Left ventricle myocardium superior (tissue), 1 donor: ENCODE measurements at regions not wholly inside any gene's neighbourhood (a gene's known extent, or its start where the extent isn't known, plus 50 kb on each side); places are given as distances from the start of the nearest gene placed in this dataset.
"Not testable (repeated sequence)": the region's sequence is repeated elsewhere in the genome, so short reads cannot be mapped to it uniquely, and the experiment has no call there.

Experiments used
- ATAC-seq: fragments of 200-7000 bp; cut with Tn5 transposase; one replicate; pipeline ENCODE4 v1.9.1; 2020; ENCODE audit warnings: mild to moderate bottlenecking, moderate library complexity
- DNase-seq: peaks from one replicate; pipeline ENCODE4 v3.0.0-alpha.2; 2020
- intact Hi-C: fragments of 100-400 bp; cut with micrococcal nuclease; formaldehyde crosslinking; loops from one replicate; pipeline ENCODE4 v1.11.0; 2022
- donor health status: DM: no; HTN: yes; CAD: no; lungs with severe emphysema.

DNA sequence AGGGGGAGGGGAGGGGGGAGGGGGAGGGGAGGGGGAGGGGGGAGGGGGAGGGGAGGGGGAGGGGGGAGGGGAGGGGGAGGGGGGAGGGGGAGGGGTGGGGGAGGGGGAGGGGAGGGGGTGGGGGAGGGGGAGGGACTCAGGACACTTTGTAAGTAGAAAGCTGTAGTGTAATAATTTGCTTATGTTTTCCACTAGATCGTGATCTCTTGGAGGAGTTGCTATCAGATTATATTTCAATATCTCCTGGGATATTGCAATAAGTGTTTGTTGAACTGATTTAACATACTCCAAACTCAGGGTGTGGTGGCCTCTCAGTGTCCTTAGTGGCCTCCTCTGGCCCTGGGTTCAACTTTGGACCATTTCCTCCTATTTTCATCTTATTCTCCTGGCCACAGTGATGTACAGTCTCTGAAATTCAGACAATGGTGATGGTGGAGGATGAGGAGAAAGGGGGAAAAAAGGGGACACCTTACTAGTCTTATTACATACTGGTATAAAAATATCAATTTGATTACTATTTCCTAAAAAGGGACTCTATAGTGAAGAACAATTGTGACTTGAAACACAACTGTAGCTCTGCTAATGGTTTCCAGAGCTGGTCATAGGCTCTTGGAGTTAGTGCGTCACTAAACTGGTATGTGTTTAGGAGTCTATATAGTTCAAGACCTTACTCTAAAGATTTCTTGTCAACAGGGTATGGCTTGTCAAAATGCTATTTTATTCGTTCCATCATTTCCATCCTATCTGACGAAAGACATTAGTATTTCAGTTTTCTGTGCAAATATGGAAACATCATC is 89.6 kb downstream of the DDX1 start:
- ATAC-seq (no peak), DNase-seq (no peak)
- intact Hi-C loops: no loop called here

DNA sequence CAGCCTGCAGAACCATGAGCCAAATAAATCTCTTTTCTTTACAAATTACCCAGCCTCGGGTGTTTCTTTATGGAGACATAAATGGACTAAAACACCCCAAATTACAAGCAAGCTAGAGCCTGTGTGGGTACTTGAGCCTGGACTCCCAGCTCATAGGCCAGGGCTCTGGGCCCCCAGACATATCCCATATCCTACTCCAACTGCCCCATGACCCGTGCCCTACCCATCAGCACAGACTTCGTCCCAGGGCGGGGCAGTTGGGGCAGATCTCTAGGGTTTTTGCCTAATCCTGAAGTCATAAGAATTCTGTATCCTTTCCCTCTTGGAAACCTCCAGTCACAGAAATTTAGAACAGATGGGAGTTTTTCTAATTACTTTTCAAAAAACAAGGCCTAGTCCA is 90.7 kb downstream of the DDX1 start:
- ATAC-seq: no peak
- intact Hi-C loops: no loop called here
- no peak for DNase-seq

DNA sequence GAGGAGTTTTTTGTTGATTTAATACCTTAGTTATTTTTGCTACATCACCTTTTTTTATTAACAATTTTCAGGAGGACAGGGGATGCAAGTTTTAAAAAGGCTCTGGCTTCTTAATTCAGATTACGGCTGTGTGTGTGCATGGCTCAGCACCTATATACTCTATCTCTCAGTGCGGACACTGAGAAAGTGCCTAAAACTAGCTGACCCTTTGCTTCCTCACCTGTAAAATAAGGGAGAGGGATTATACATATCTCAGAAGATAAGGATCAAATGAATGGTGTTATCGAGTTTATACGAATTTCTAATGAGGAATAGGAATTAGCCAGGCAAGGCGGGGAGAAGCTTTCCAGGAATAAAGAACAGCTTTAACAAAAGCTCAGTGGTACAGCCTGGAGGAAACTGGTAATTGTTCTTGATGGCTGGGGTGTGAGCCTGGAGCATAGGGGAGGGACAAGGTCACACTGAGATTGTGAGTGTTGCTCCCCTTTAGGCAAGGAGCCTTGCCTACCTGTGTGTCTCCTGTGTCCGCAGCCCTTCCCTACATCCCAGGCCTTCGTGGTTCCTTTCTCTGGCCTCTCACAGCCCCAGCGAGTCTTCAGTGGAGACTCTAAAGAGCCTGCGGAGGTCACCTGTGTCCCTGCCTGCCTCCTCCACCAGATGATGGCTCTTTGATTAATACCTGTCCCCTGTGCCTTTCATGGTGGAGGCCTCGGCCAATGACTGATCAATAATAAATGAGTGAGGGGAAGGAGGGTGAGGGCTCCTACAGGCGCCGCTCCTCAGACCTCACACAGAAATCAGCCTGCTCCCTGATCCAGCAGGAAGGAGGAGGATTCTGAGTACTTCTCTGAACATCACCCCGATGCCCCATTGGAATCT is 92.7 kb downstream of the DDX1 start:
- no peak for ATAC-seq
- no peak for DNase-seq
- intact Hi-C loops: no loop called here

DNA sequence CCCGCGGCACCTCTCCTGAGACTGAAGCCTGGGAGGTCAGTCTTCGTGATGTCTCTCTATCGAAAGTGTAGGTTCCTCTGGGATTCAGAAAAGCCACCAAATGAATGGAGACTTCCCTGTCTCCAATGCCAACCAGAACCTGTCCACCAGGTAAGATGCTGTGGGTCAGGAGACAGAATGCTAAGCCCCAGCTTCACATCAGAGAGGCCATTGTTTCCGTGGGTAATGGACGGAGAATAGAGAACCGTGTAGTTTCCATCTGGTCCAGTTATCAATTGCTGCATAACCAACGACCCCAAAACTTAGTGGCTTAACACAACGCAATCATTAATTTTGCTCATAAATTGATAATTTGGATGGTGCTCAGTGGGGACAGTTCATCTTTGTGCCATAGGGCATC is 93.5 kb downstream of the DDX1 start:
- intact Hi-C loops: no loop called here
- DNase-seq: no peak
- ATAC-seq: no peak

DNA sequence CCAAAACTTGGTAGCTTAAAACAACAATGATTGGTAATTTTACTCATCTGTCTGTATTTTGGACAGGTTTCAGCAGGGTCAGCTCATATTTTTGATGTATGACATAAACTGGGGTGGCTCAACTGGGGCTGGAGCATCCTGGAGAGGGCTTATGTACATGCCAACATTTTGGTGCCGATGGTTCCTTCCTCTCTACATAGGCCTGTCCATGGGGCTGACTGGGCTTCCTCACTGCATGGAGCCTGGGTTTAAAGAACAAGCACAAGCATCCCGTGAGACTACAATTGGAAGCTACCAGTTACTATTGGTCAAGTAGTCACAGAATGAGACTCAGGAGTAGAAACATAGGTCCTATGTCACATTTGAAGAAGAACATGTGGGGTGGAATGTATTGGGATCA is 95.0 kb downstream of the DDX1 start:
- intact Hi-C loops: no loop called here
- DNase-seq: no peak
- ATAC-seq: no peak

DNA sequence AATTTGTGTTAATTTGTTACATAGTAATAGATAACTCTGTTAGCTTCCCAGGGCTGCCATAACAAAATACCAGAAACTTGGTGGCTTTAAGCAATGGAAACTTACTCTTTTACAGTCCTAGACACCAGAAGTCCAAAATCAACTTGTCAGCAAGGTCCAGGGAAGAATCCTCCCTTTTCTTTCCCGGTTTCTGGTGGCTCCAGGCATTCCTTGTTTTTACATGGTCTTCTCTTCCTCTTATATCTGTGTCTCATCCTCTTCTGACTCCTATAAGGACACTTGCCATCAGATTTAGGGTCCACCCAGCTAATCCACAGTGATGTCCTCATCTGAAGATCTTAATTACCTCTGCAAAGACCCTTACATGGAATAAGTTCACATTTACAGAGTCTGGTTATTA is 95.6 kb downstream of the DDX1 start:
- intact Hi-C loops: no loop called here
- ATAC-seq: no peak
- DNase-seq: no peak

DNA sequence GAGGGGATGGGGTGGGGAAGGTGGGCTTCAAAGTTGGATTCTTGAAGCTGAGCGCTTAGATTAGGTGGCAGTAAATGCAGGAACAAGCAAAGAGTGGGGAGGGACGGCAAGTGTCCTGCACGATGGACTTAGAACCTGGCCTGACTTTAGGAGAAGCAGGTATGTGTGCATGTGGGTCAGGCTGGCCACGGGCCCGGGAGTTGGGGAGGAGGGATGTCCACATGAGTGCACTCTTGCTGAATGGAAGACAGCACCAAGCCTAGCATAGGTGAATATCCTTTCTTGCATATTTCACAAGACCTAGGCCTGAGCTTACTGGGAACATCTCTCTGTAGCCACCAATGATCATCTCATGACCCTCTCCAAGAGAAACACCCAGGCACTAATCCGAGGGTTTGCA is 96.1 kb downstream of the DDX1 start:
- ATAC-seq (no peak), DNase-seq (no peak)
- intact Hi-C loops: no loop called here

DNA sequence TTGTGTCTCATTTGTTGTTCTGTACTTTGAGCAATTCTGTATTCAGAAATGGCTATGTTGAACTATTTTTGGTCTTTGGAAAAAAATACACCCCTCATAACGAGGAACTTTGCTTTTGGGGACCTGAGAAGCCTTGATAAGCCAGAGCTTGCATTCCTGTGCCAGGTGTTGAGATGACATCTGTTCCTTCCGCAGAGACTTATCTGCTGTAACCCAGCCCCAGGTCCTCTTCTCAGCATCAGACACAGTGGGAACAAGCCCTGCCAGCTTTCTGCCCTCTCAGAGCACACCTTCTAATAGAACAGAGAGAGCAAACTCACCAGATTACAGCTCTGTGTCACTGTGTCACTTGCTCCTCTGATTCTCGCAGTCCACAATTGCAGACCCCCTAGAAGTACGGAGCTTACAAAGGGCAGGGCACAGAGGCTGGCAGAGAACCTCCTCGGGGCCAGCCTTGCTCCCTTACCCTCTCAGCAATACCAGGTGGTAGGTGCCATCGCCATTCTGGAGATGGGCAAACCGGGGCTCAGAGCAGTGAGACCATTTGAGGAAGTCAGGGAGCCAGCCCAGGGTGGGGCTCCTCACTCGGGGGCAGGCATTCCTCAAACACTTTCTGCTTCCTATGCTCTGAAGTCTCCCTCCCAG is 97.4 kb downstream of the DDX1 start:
- intact Hi-C loops: no loop called here
- DNase-seq (no peak), ATAC-seq (no peak)

DNA sequence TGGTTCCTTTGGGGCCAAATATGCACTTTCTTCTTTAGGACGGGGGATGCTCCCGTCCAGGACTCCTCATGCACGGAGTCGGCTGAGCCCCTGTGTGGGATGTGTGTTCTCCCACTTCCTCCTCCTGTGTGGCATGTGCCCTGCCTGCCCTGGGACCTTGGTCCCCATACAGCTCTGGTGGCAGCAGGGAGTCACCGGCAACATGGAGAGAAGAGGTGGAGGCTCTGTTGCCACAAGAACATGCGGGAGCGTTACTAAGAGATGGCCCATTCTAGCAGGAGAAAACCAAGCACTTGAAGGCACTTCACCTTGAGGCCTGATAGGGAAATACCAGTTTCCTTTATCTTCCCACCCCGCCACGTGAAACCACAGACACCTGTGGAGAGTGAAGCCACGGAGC is 98.0 kb downstream of the DDX1 start:
- intact Hi-C loops: no loop called here
- DNase-seq (no peak), ATAC-seq (no peak)

DNA sequence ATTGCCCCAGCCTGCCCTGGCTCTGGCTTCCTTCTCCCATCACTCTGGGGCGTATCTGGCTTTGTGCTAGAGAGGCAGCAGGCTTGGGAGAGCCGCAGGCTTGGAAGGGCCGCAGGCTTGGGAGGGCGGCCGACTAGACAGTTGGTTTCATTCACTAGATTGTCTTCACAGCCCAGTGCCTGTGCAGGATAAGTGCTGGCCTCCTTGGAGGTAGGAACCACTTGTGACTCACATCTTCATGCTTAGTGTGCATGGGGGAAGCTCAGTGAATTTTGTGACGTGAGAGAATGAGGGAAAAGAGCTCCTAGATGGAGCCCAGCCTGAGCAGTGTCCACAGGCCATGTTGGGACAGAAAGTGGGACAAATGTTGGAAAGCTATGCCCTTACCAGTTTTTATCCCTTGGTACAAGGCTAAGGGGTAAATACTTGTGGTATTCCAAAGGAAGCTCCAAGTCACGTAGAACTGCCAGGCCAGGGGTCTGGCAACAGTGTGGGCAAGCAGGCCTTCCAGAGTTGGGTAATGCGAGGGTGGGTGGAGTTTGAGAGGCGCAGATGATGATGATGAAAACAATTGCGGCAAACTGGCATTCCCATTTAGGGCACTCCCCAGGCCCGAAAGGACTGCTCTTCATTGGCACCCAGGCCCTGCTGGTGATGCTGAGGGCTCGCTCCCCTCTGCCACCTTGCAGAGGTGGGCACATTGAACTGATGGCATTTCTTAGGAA is 100.1 kb downstream of the DDX1 start:
- DNase-seq: no peak
- intact Hi-C loops: no loop called here
- ATAC-seq: no peak

DNA sequence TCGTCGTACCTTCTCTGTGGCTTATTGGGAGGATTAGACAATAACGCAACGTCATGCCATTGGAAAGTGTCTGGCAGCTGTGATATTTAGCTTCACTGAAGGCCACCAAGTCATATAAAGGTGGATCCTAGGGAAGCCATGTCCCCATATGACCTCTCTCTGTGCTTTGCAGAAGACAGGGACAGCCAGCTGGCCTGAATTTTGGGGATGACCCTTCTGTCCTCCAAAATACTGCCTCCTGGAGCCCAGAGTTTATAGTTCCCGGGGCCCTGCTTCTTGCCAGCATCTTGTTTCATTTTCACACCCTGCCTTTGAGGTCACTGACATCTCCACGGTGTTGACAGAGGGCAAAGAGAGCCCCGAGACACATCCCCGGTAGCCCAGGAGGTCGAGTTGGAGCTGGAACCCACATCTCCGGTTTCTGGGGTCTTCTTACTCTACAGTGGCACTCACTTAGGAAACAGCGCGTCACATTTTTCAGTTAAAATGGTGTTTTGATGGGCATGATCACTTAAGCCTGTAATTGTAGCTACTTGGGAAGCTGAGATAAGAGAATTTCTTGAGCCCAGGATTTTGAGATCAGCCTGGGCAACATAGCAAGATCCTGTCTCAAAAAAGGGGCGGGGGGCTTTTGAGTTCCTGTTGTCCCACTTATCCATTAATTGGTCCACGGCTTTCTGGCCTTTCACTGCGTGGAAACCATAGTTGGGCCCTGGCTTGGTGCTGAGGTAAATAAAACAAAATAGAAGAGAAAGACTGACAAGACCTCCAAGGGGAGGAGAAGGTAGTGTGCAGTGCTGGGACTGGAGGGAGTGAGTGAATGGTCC is 101.1 kb downstream of the DDX1 start:
- no peak for ATAC-seq
- intact Hi-C loops: no loop called here
- DNase-seq: no peak

DNA sequence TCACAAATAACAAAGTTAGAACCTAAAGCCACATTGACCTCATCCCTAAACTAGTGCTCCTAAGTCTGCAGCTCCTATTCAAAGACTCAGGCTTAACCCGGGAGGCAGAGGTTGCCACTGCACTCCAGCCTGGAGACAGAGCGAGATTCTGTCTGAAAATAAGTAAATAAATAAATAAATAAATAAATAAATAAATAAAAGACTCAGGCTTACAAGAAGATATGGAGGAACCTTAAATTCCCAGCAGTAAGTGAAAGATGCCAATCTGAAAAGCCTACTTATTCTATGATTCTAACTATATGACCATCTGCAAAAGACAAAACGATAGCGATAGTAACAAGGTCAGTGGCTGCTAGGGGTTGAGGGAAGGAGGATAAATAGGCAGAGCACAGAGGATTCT is 101.7 kb downstream of the DDX1 start:
- intact Hi-C loops: no loop called here
- no peak for DNase-seq
- ATAC-seq: no peak

DNA sequence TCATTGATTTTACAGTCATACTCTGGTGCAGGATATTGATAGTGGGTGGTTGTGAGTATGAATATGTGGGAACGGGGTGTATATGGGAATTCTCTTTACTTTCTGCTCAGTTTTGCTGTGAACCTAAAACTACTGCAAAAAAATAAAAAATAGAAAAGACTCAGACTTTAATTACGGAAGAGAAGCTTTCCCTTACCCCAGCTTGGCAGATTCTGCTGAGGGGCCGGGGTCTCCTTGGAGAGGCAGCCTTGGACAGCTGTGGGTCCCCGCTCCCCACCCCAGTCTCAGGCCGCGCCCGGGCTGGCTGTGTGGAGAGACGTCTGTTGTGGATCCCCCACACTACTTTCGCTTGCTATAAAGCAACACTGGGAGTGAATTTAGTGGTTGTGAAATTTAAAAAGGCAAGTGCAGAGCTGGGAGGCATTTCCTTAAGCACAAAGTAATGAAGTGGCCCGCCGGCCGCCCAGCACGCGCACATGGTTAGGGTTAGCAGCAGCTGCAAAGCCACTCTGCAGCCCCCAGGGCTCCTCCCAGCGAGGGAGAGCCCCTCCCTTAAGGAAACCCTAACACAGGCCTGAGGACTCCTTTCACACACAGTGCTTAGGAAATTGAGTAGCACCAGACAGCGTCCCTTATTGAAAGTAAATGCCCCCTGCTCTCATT is 102.4 kb downstream of the DDX1 start:
- ATAC-seq (no peak), DNase-seq (no peak)
- intact Hi-C loops: no loop called here

DNA sequence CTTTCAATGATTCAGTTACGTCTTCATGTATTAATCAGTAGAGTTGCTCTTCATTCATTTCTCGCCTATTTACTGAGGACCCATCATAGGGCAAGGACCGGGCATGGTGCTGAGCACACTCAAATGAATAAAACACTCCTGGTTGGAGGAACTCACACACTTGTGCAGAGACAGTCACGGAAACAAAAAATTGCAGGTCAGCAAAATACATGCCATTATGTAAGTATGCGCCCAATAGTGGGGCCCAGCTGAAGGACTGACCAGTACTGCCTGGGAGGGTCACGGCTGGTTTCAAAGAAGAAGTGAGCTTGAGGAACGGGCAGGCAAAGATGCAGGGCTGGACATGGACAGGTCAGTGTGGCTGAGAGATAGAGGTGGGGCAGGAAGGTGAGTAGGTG is 102.9 kb downstream of the DDX1 start:
- intact Hi-C loops: no loop called here

DNA sequence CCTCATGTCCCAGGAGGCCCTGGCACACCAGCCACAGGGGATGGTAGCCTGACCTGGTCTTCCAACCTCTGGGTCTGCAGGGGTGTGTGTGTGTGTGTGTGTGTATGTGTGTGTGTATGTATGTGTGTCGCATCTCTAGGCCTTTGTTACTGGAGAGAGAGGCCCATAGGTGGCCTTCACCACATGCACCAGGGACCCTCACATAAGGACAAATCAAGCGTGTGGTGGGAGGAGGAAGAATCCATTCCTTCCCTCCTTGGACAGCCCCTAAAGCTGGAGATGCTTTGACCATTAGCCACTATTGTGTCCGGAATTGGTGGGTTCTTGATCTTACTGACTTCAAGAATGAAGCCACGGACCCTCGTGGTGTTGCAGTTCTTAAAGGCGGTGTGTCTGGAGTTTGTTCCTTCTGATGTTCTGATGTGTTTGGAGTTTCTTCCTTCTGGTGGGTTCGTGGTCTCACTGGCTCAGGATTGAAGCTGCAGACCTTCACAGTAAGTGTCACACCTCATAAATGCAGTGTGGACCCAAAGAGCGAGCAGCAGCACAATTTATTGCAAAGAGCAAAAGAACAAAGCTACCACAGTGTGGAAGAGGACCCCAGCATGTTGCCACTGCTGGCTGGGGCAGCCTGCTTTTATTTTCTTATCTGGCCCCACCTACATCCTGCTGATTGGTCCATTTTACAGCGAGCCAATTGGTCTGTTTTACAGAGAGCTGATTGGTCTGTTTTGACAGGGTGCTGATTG is 104.1 kb downstream of the DDX1 start:
- no peak for ATAC-seq
- intact Hi-C loops: no loop called here
- no peak for DNase-seq

More for the DNA sequence above, 102.9 kb downstream of the DDX1 start:
- DNase-seq (no peak), ATAC-seq (no peak)

DNA sequence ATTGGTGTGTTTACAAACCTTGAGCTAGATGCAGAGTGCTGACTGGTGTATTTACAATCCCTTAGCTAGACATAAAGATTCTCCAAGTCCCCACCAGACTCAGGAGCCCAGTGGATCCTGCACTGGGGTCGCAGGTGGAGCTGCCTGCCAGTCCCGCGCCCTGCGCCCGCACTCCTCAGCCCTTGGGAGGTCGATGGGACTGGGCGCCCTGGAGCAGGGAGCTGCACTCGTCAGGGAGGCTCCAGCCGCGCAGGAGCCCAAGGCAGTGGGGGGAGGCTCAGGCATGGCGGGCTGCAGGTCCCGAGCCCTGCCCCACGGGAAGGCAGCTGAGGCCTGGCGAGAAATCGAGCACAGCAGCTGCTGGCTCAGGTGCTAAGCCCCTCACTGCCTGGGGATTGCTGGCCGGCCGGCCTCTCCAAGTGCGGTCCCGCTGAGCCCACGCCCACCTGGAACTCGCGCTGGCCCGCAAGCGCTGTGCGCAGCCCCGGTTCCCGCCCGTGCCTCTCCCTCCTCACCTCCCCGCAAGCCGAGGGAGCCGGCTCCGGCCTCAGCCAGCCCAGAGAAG is 105.0 kb downstream of the DDX1 start:
- ATAC-seq, intact Hi-C loops, DNase-seq: not testable (repeated sequence)

DNA sequence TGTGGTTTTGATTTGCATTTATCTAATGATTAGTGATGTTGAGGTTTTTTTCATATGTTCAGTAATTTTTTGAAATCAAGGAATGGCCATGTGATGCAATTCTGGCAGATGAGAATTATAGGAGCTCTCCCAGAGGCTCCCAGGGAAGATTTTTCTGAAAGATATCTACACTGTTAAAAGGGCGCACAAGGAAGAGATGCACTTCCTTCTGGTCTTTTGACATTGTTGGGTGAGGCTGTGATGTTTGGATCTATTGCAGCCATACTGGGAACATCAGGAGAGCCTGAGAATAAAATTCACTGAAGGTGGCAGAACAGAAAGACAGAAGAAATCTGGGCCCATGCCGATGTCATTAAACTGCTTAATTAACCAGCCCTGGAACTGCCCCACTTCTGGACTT is 108.5 kb downstream of the DDX1 start:
- intact Hi-C loops: no loop called here
- DNase-seq: no peak
- ATAC-seq: no peak
